ENCODE measurements at regions not wholly inside any gene's neighbourhood (a gene's known extent, or its start where the extent isn't known, plus 50 kb on each side); places are given as distances from the start of the nearest gene placed in this dataset.
A peak's percentile ranks its signal among the peaks of the same experiment; 100 is the strongest.

- Histone ChIP-seq H3K36me3 (replicated peaks; ENCODE audit: low read depth, low read length) (no peaks in the 10 kb centered on the region), H3K4me2 (ENCODE audit: low read length) (no peak overlapping the region), H4K20me1 (ENCODE audit: insufficient read depth, low read length) (no peaks in the 10 kb centered on the region), H3K9ac (ENCODE audit: low read length) (no peak overlapping the region), H3K4me3 (ENCODE audit: low read length) (no peak overlapping the region), H3K27me3 (ENCODE audit: low read depth, low read length) (no peaks in the 10 kb centered on the region), H3K79me2 (ENCODE audit: low read length) (no peaks in the 10 kb centered on the region), H3K4me1 (ENCODE audit: low read length) (no peaks in the 10 kb centered on the region), H2AFZ (ENCODE audit: low read depth, low read length) (no peak overlapping the region), H3K9me3 (ENCODE audit: insufficient read depth, low read length) (no peaks in the 10 kb centered on the region), H3K27ac (ENCODE audit: low read length) (no peak overlapping the region)
- TF ChIP-seq EZH2phosphoT487 (IDR thresholded peaks at IDR 0.05; ENCODE audit: low read depth), result no peak
- TF ChIP-seq, protein P1, sequence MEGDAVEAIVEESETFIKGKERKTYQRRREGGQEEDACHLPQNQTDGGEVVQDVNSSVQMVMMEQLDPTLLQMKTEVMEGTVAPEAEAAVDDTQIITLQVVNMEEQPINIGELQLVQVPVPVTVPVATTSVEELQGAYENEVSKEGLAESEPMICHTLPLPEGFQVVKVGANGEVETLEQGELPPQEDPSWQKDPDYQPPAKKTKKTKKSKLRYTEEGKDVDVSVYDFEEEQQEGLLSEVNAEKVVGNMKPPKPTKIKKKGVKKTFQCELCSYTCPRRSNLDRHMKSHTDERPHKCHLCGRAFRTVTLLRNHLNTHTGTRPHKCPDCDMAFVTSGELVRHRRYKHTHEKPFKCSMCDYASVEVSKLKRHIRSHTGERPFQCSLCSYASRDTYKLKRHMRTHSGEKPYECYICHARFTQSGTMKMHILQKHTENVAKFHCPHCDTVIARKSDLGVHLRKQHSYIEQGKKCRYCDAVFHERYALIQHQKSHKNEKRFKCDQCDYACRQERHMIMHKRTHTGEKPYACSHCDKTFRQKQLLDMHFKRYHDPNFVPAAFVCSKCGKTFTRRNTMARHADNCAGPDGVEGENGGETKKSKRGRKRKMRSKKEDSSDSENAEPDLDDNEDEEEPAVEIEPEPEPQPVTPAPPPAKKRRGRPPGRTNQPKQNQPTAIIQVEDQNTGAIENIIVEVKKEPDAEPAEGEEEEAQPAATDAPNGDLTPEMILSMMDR (IDR thresholded peaks at IDR 0.05; ENCODE audit: low read depth, low read length), result no peak
Measured at GRCh38 chr18:67661555-67661954, 145.0 kb upstream of the DSEL start.

DNA sequence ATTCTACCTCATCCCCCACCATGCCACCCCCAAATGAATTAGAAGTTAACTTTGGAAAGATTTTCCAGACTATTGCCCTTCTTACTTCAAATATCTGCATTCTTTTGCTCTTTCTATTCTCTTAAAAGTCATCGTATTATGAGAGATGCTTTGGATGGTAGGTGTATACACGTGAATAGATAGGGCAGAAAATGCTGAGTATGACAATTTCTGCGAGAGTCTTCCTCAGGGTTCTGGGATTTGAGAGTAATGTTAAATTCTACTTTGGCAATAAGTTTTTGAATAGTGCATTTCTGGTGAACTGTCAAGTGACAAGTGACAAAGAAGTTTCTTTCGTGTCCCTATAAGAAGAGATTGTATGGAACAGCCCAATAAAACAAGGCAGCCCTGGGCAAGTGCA, 137.6 kb upstream of the DSEL start:
- no peaks in the 10 kb centered on the region for H3K36me3 ChIP-seq (replicated peaks; ENCODE audit: low read depth, low read length)
- H3K4me2 ChIP-seq (ENCODE audit: low read length), result no peak overlapping the region
- no peaks in the 10 kb centered on the region for H4K20me1 ChIP-seq (ENCODE audit: insufficient read depth, low read length)
- H3K4me3 ChIP-seq (ENCODE audit: low read length), result no peak overlapping the region
- no peak for TF ChIP-seq EZH2phosphoT487 (IDR thresholded peaks at IDR 0.05; ENCODE audit: low read depth)
- TF ChIP-seq, protein P1 (IDR thresholded peaks at IDR 0.05; ENCODE audit: low read depth, low read length), result no peak
- H3K4me1 ChIP-seq (ENCODE audit: low read length), result no peaks in the 10 kb centered on the region
- H3K27ac ChIP-seq (ENCODE audit: low read length), result no peak overlapping the region
- no peaks in the 10 kb centered on the region for H3K79me2 ChIP-seq (ENCODE audit: low read length)
- H3K9ac ChIP-seq (ENCODE audit: low read length), result no peak overlapping the region
- no peaks in the 10 kb centered on the region for H3K9me3 ChIP-seq (ENCODE audit: insufficient read depth, low read length)
- no peaks in the 10 kb centered on the region for H3K27me3 ChIP-seq (ENCODE audit: low read depth, low read length)
- H2AFZ ChIP-seq (ENCODE audit: low read depth, low read length), result no peak overlapping the region

DNA sequence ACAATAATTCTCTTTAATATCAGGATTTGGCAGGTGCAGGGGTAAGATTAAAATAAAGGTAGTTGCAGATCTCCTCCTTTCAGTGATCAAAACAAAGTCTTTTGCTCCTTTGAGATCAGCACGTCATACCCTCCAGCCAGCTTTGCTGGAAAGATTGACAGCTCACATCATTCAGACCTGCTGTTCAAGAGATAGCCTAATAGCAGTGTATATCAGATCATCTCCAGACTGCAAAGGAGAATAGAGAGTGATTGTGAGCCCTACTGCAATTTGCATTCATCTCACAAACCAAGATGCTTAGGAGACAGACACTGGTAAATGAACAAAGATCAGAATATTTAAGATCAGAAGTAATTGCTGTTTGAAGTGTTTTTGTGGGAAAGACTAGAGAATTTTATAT, 135.8 kb upstream of the DSEL start:
- Histone ChIP-seq H2AFZ (ENCODE audit: low read depth, low read length) (no peak overlapping the region), H3K9me3 (ENCODE audit: insufficient read depth, low read length) (no peaks in the 10 kb centered on the region), H3K4me2 (ENCODE audit: low read length) (no peak overlapping the region), H3K27ac (ENCODE audit: low read length) (no peak overlapping the region), H4K20me1 (ENCODE audit: insufficient read depth, low read length) (no peaks in the 10 kb centered on the region), H3K27me3 (ENCODE audit: low read depth, low read length) (no peaks in the 10 kb centered on the region), H3K79me2 (ENCODE audit: low read length) (no peaks in the 10 kb centered on the region), H3K4me3 (ENCODE audit: low read length) (no peak overlapping the region), H3K36me3 (replicated peaks; ENCODE audit: low read depth, low read length) (no peaks in the 10 kb centered on the region), H3K9ac (ENCODE audit: low read length) (no peak overlapping the region), H3K4me1 (ENCODE audit: low read length) (no peaks in the 10 kb centered on the region)
- TF ChIP-seq EZH2phosphoT487 (IDR thresholded peaks at IDR 0.05; ENCODE audit: low read depth), result no peak
- TF ChIP-seq, protein P1 (IDR thresholded peaks at IDR 0.05; ENCODE audit: low read depth, low read length), result no peak

DNA sequence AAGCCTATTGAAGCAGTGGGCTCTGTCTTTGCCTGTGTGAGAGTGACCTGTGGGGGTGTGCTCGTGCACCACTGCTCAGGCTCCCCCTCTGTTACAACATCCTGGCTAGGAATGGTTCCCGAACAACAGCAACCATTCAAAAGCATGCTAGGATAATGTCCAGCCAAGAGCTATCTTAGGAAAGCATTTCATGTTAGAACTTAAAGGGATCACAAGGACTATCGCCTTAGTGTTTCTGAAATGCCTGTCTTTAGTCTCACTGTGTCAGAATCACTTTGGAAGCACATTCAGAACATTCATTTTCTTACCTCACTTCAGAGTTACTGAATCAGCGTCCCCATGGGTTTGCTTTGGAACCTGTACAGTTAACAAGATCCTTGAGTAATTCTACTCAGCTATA, 134.9 kb upstream of the DSEL start:
- Histone ChIP-seq H3K36me3 (replicated peaks; ENCODE audit: low read depth, low read length) (no peaks in the 10 kb centered on the region), H3K4me2 (ENCODE audit: low read length) (no peak overlapping the region), H3K9ac (ENCODE audit: low read length) (no peak overlapping the region), H3K27me3 (ENCODE audit: low read depth, low read length) (no peaks in the 10 kb centered on the region), H3K9me3 (ENCODE audit: insufficient read depth, low read length) (no peaks in the 10 kb centered on the region), H4K20me1 (ENCODE audit: insufficient read depth, low read length) (no peaks in the 10 kb centered on the region), H3K27ac (ENCODE audit: low read length) (no peak overlapping the region), H3K79me2 (ENCODE audit: low read length) (no peaks in the 10 kb centered on the region), H3K4me1 (ENCODE audit: low read length) (no peaks in the 10 kb centered on the region), H2AFZ (ENCODE audit: low read depth, low read length) (peak overlapping the region; percentile 15; the same call in 1 of the 2 replicates), H3K4me3 (ENCODE audit: low read length) (no peak overlapping the region)
- TF ChIP-seq, protein P1 (IDR thresholded peaks at IDR 0.05; ENCODE audit: low read depth, low read length), result no peak
- TF ChIP-seq EZH2phosphoT487 (IDR thresholded peaks at IDR 0.05; ENCODE audit: low read depth), result no peak

Measured in OCI-LY3 (cell line).